Astrocyte (in vitro differentiated cells and primary cell): ENCODE measurements at regions not wholly inside any gene's neighbourhood (a gene's known extent, or its start where the extent isn't known, plus 50 kb on each side); places are given as distances from the start of the nearest gene placed in this dataset.
A peak's percentile ranks its signal among the peaks of the same experiment; 100 is the strongest.

Source experiments
- DNase-seq: peaks from one replicate; pipeline ENCODE4 v3.0.0-alpha.2; 2010; ENCODE audit warnings: low read depth
- FAIRE-seq: peaks from 2 replicates; lab custom pipeline; 2011; peaks lifted over from hg19 to GRCh38; lab: Jason Lieb, UNC
- H2AFZ ChIP-seq: 2 replicates; pipeline ENCODE4 v1.6.0; 2012; ENCODE audit warnings: low read depth, low read length, inconsistent platforms
- H3K27ac ChIP-seq: 2 replicates; pipeline ENCODE4 v1.5.1; 2011; ENCODE audit warnings: low read depth, low read length, inconsistent platforms
- H3K27me3 ChIP-seq: 2 replicates; pipeline ENCODE4 v1.6.0; 2011; ENCODE audit warnings: low read length, inconsistent platforms; ENCODE audit not compliant: insufficient read depth
- H3K36me3 ChIP-seq: 2 replicates; pipeline ENCODE4 v1.5.1; 2011; ENCODE audit warnings: low read length, inconsistent platforms; ENCODE audit not compliant: insufficient read depth
- H3K4me1 ChIP-seq: 2 replicates; pipeline ENCODE4 v1.5.1; 2011; ENCODE audit warnings: low read length, inconsistent platforms; ENCODE audit not compliant: insufficient read depth
- H3K4me2 ChIP-seq: 2 replicates; pipeline ENCODE4 v1.6.0; 2012; ENCODE audit warnings: low read length, inconsistent platforms
- H3K4me3 ChIP-seq: 2 replicates; pipeline ENCODE4 v1.5.1; 2011; ENCODE audit warnings: low read depth, mild to moderate bottlenecking, low read length, inconsistent platforms; ENCODE audit not compliant: insufficient read depth
- H3K79me2 ChIP-seq: 2 replicates; pipeline ENCODE4 v1.6.0; 2012; ENCODE audit warnings: mild to moderate bottlenecking, low read length, inconsistent platforms; ENCODE audit not compliant: insufficient read depth
- H3K9ac ChIP-seq: 2 replicates; pipeline ENCODE4 v1.6.0; 2012; ENCODE audit warnings: mild to moderate bottlenecking, low read length, inconsistent platforms
- H3K9me3 ChIP-seq: 2 replicates; pipeline ENCODE4 v1.5.1; 2012; ENCODE audit warnings: low read depth, mild to moderate bottlenecking, low read length, inconsistent platforms; ENCODE audit not compliant: insufficient read depth
- H4K20me1 ChIP-seq: 2 replicates; pipeline ENCODE4 v1.6.0; 2012; ENCODE audit warnings: low read length, inconsistent platforms; ENCODE audit not compliant: insufficient read depth
- H3K27ac Mint-ChIP-seq: one replicate; pipeline ENCODE4 v1.8.0; 2021; ENCODE audit warnings: mild to moderate bottlenecking, mixed read lengths; ENCODE audit not compliant: unreplicated experiment
- H3K27me3 Mint-ChIP-seq: one replicate; pipeline ENCODE4 v1.8.0; 2021; ENCODE audit warnings: low read depth, mixed read lengths; ENCODE audit not compliant: unreplicated experiment
- H3K36me3 Mint-ChIP-seq: one replicate; pipeline ENCODE4 v1.8.0; 2021; ENCODE audit warnings: low read depth, mixed read lengths; ENCODE audit not compliant: unreplicated experiment
- H3K4me1 Mint-ChIP-seq: one replicate; pipeline ENCODE4 v1.8.0; 2021; ENCODE audit warnings: low read depth, mixed read lengths; ENCODE audit not compliant: unreplicated experiment
- H3K4me3 Mint-ChIP-seq: one replicate; pipeline ENCODE4 v1.8.0; 2021; ENCODE audit warnings: mild to moderate bottlenecking, moderate library complexity, mixed read lengths; ENCODE audit not compliant: unreplicated experiment
- H3K9me3 Mint-ChIP-seq: one replicate; pipeline ENCODE4 v1.8.0; 2021; ENCODE audit warnings: mild to moderate bottlenecking, mixed read lengths; ENCODE audit not compliant: unreplicated experiment
- EZH2 ChIP-seq: IDR thresholded peaks from 2 replicates; pipeline ENCODE4 v1.6.1; 2012; ENCODE audit warnings: mild to moderate bottlenecking, low read length, inconsistent platforms; ENCODE audit not compliant: insufficient read depth
- TF ChIP-seq, protein P1 (sequence below): IDR thresholded peaks from 2 replicates; pipeline ENCODE4 v1.5.1; 2011; ENCODE audit warnings: low read depth, mild to moderate bottlenecking, inconsistent platforms, low read length, moderate library complexity; ENCODE audit not compliant: insufficient read depth

DNA sequence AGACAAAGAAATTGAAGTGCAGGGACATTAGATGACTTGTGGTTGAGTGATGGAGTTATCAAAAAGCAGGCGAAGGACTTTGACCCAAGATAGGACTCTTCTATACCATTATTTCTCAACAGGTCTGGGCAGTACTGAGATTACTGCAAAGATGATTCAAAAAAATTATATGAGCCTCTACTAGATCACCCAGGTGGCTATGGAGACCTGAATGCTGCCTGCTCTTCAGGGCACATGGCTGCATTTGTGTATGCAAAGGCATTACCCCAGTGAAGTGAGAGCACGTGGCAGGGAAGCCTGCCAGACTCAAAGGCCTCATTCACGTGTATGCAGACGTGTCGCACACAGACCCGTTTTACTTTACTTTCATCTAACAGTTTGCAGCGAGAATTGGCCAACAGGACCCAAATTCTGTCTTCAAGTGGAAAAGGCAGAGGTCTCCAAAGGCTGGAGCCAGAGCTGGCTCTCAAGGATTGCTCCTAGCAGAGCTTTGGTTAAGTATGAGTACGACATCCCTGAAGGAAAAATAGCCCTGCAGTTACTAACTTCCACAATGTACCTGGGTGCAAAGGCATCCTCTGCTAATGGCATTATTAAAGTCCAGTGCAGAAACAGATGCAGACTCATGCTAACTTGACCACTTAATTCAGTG lies 113.8 kb upstream of the ARMC2 start:
- H3K36me3 Mint-ChIP-seq: peaks cover 2% of the 10 kb centered on the region
- H3K27ac ChIP-seq: no peak overlapping the region
- H3K4me1 ChIP-seq: peaks cover 27% of the 10 kb centered on the region
- H3K27me3 ChIP-seq: no peaks in the 10 kb centered on the region
- H3K27ac Mint-ChIP-seq: no peak overlapping the region
- no peak overlapping the region for H2AFZ ChIP-seq
- H3K4me2 ChIP-seq: no peak overlapping the region
- no peak overlapping the region for H3K4me3 ChIP-seq
- no peaks in the 10 kb centered on the region for H3K9me3 ChIP-seq
- H3K4me1 Mint-ChIP-seq: peaks cover 30% of the 10 kb centered on the region
- H3K36me3 ChIP-seq: no peaks in the 10 kb centered on the region
- no peak for FAIRE-seq
- H3K9ac ChIP-seq: no peak overlapping the region
- DNase-seq: no peak
- peaks cover 14% of the 10 kb centered on the region for H3K27me3 Mint-ChIP-seq
- no peaks in the 10 kb centered on the region for H4K20me1 ChIP-seq
- TF ChIP-seq, protein P1, sequence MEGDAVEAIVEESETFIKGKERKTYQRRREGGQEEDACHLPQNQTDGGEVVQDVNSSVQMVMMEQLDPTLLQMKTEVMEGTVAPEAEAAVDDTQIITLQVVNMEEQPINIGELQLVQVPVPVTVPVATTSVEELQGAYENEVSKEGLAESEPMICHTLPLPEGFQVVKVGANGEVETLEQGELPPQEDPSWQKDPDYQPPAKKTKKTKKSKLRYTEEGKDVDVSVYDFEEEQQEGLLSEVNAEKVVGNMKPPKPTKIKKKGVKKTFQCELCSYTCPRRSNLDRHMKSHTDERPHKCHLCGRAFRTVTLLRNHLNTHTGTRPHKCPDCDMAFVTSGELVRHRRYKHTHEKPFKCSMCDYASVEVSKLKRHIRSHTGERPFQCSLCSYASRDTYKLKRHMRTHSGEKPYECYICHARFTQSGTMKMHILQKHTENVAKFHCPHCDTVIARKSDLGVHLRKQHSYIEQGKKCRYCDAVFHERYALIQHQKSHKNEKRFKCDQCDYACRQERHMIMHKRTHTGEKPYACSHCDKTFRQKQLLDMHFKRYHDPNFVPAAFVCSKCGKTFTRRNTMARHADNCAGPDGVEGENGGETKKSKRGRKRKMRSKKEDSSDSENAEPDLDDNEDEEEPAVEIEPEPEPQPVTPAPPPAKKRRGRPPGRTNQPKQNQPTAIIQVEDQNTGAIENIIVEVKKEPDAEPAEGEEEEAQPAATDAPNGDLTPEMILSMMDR: no peak
- no peak for TF ChIP-seq EZH2
- H3K79me2 ChIP-seq: no peaks in the 10 kb centered on the region
- H3K4me3 Mint-ChIP-seq: no peak overlapping the region
- H3K9me3 Mint-ChIP-seq: no peaks in the 10 kb centered on the region

DNA sequence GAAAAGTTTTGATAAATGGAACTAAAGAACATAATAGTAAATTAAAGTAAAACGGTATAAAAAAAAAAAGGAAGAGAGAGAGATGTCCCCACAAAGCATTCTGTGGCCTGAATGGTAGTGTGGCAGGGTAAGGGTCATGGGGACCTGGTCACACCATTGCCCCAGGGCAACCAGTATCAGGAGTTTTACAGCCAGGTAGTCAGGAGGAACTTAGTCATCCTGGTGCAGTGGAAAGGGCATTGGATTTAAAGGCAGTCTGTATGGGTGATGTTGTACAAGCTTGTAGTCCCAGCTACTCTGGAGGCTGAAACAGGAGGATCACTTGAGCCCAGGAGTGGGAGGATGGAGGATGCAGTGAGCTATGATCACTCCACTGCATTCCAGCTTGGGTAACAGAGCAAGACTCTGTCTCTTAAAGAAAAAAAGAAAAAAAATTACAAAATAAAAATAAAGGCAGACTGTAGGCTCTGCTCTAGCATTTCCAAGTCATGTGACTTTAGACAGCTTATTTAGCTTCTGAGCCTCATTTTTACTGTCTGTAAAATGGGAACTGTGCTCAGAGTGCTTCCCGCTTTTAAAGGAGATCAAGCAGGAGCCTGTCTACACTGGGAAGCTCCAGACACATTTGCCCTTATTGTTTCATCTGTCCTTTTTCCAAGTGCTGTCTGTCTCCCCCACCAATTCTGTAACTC lies 112.8 kb upstream of the ARMC2 start:
- no peaks in the 10 kb centered on the region for H3K9me3 Mint-ChIP-seq
- Histone ChIP-seq H3K4me2 (no peak overlapping the region), H4K20me1 (no peaks in the 10 kb centered on the region), H3K9ac (no peak overlapping the region), H3K9me3 (no peaks in the 10 kb centered on the region), H2AFZ (peak overlapping the region; percentile 13), H3K36me3 (no peaks in the 10 kb centered on the region), H3K79me2 (no peaks in the 10 kb centered on the region), H3K27ac (no peak overlapping the region), H3K27me3 (no peaks in the 10 kb centered on the region), H3K4me3 (no peak overlapping the region), H3K4me1 (peaks cover 35% of the 10 kb centered on the region)
- H3K4me3 Mint-ChIP-seq: no peak overlapping the region
- H3K36me3 Mint-ChIP-seq: peaks cover 2% of the 10 kb centered on the region
- TF ChIP-seq, protein P1: no peak
- TF ChIP-seq EZH2: no peak
- H3K27ac Mint-ChIP-seq: no peak overlapping the region
- peaks cover 8% of the 10 kb centered on the region for H3K27me3 Mint-ChIP-seq
- H3K4me1 Mint-ChIP-seq: peaks cover 30% of the 10 kb centered on the region
- no peak for DNase-seq
- no peak for FAIRE-seq

DNA sequence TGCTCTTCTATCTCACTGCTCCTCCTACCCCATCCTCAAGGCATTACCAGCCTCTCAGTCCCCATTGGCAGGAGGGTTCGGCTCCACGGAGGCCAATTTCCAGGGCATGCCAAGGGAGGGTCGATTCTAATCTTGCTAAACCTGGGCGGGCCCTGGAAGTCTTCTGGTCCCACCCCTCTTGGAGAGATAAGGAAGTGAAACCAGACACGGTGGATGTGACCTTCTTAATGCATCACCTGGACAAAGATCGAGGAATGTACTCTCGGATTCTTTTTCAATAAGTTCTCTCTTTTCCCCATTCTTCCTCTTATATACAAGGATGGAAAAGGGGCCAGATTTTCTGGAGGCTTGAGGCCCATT lies 112.2 kb upstream of the ARMC2 start:
- FAIRE-seq: no peak
- Histone ChIP-seq H4K20me1 (no peaks in the 10 kb centered on the region), H3K4me3 (no peak overlapping the region), H3K27me3 (no peaks in the 10 kb centered on the region), H3K4me2 (no peak overlapping the region), H3K4me1 (peaks cover 30% of the 10 kb centered on the region), H3K9me3 (no peaks in the 10 kb centered on the region), H3K27ac (no peak overlapping the region), H3K79me2 (no peaks in the 10 kb centered on the region), H2AFZ (peak overlapping the region; percentile 13), H3K36me3 (no peaks in the 10 kb centered on the region), H3K9ac (no peak overlapping the region)
- Mint-ChIP-seq H3K27me3 (peaks cover 4% of the 10 kb centered on the region), H3K4me1 (peaks cover 30% of the 10 kb centered on the region), H3K27ac (peak overlapping the region; percentile 85), H3K4me3 (no peak overlapping the region), H3K36me3 (peaks cover 2% of the 10 kb centered on the region), H3K9me3 (no peaks in the 10 kb centered on the region)
- DNase-seq: no peak
- TF ChIP-seq, protein P1: no peak
- TF ChIP-seq EZH2: no peak
